Left lung (tissue), 4 donors: ENCODE measurements at regions not wholly inside any gene's neighbourhood (a gene's known extent, or its start where the extent isn't known, plus 50 kb on each side); places are given as distances from the start of the nearest gene placed in this dataset.

Experiments used
- ATAC-seq: fragments of 200-7000 bp; cut with Tn5 transposase; one replicate; pipeline ENCODE4 v1.9.1; 2020; ENCODE audit warnings: moderate library complexity
- DNase-seq, 4 donors: peaks; one replicate each; pipeline ENCODE4 v3.0.0-alpha.2; 2013 to 2020
- H3K27ac ChIP-seq, 2 donors: fragments of 200-600 bp; sonication (generic) in 1 of 2; one replicate each; pipeline versions ENCODE4 v1.5.0 to v1.8.0; 2020 to 2021
- H3K27me3 ChIP-seq, 2 donors: fragments of 200-600 bp; sonication (generic) in 1 of 2; one replicate each; pipeline versions ENCODE4 v1.5.0 to v1.8.0; 2020 to 2021
- H3K36me3 ChIP-seq, 2 donors: fragments of 200-600 bp; sonication (generic) in 1 of 2; one replicate each; pipeline versions ENCODE4 v1.5.0 to v1.8.0; 2020 to 2021
- H3K4me1 ChIP-seq, 2 donors: fragments of 200-600 bp; one replicate each; pipeline ENCODE4 v1.8.0; 2021
- H3K4me3 ChIP-seq, 2 donors: fragments of 200-600 bp; sonication (generic) in 1 of 2; one replicate each; pipeline versions ENCODE4 v1.5.0 to v1.8.0; 2020 to 2021; ENCODE audit warnings: mild to moderate bottlenecking in 1 of 2
- H3K9me3 ChIP-seq, 2 donors: fragments of 200-600 bp; sonication (generic) in 1 of 2; one replicate each; pipeline versions ENCODE4 v1.5.0 to v1.8.0; 2020 to 2021
- CTCF ChIP-seq, 2 donors: fragments of 200-600 bp; sonication (generic) in 1 of 2; IDR thresholded peaks; one replicate each; pipeline versions ENCODE4 v1.5.0 to v1.8.0; 2021; ENCODE audit warnings: antibody characterized with exemption in 2 of 2
- intact Hi-C, 2 donors: fragments of 100-400 bp; cut with DNase I; formaldehyde crosslinking; loops; one replicate each; pipeline versions ENCODE4 v1.11.2 to v1.14.2; 2022
- donor health status: DM: no; HTN: yes; CAD: no.
- donor health status: DM: no; HTN: no; CAD: no.

- Histone ChIP-seq H3K36me3 (no peaks in the 10 kb centered on the region), H3K27me3 (peaks cover 0 to 3% of the 10 kb centered on the region in 2 donors), H3K9me3 (peaks cover 0 to 2% of the 10 kb centered on the region in 2 donors), H3K4me1 (no peaks in the 10 kb centered on the region), H3K4me3 (no peak overlapping the region), H3K27ac (no peak overlapping the region)
- intact Hi-C loops: no loop called here
- no peak for ATAC-seq
- no peak for TF ChIP-seq CTCF (IDR thresholded peaks at IDR 0.05)
- DNase-seq: no peak
These were observed 801.3 kb downstream of the BCL11B start for GRCh38 chr14:98470663-98471062.

GRCh38 chr14:98474900-98475299, 797.1 kb downstream of the BCL11B start:
- Histone ChIP-seq H3K4me3 (no peak overlapping the region), H3K36me3 (no peaks in the 10 kb centered on the region), H3K27ac (no peak overlapping the region), H3K27me3 (no peaks in the 10 kb centered on the region), H3K9me3 (peaks cover 0 to 2% of the 10 kb centered on the region in 2 donors), H3K4me1 (no peaks in the 10 kb centered on the region)
- intact Hi-C loops: no loop called here
- ATAC-seq (no peak), DNase-seq (no peak)
- TF ChIP-seq CTCF (IDR thresholded peaks at IDR 0.05): no peak

GRCh38 chr14:98477935-98478334, 794.1 kb downstream of the BCL11B start:
- intact Hi-C loops: no loop called here
- peaks cover 0 to 2% of the 10 kb centered on the region in 2 donors for H3K9me3 ChIP-seq
- no peak for ATAC-seq
- H3K27ac ChIP-seq: no peak overlapping the region
- TF ChIP-seq CTCF (IDR thresholded peaks at IDR 0.05): no peak
- H3K4me1 ChIP-seq: no peaks in the 10 kb centered on the region
- no peaks in the 10 kb centered on the region for H3K27me3 ChIP-seq
- H3K36me3 ChIP-seq: no peaks in the 10 kb centered on the region
- no peak for DNase-seq
- H3K4me3 ChIP-seq: no peak overlapping the region

GRCh38 chr14:98489115-98489514, 782.9 kb downstream of the BCL11B start:
- no peak overlapping the region for H3K4me3 ChIP-seq
- intact Hi-C loops: no loop called here
- DNase-seq (no peak), ATAC-seq (no peak)
- TF ChIP-seq CTCF (IDR thresholded peaks at IDR 0.05): no peak
- H3K36me3 ChIP-seq: no peaks in the 10 kb centered on the region
- no peaks in the 10 kb centered on the region for H3K27me3 ChIP-seq
- no peaks in the 10 kb centered on the region for H3K4me1 ChIP-seq
- H3K27ac ChIP-seq: no peak overlapping the region
- peaks cover 0 to 10% of the 10 kb centered on the region in 2 donors for H3K9me3 ChIP-seq

- Histone ChIP-seq H3K4me3 (no peak overlapping the region), H3K36me3 (no peaks in the 10 kb centered on the region), H3K27me3 (no peaks in the 10 kb centered on the region), H3K9me3 (no peaks in the 10 kb centered on the region), H3K27ac (no peak overlapping the region), H3K4me1 (no peaks in the 10 kb centered on the region)
- ATAC-seq (no peak), DNase-seq (no peak)
- no peak for TF ChIP-seq CTCF (IDR thresholded peaks at IDR 0.05)
- intact Hi-C loops: no loop called here
These were observed 777.4 kb downstream of the BCL11B start for GRCh38 chr14:98494582-98494981.
